MCF 10A (cell line): ENCODE measurements at regions not wholly inside any gene's neighbourhood (a gene's known extent, or its start where the extent isn't known, plus 50 kb on each side); places are given as distances from the start of the nearest gene placed in this dataset.

Experiments used
- BruUV-seq: library from RNA; stranded (reverse); fragments of 400-500 nt; replicated peaks from 2 replicates; lab custom pipeline; 2021; lab: Mats Ljungman, UMichigan
- CTCF ChIA-PET: fragments of 300-600 bp; sonication (Branson Sonifier 250); formaldehyde crosslinking; extraction: SDS; loops from one replicate; lab custom pipeline; 2021; ENCODE audit warnings: antibody characterized with exemption, inconsistent platforms; lab: Yijun Ruan, JAX
- POLR2A ChIA-PET: fragments of 300-600, 350-650 bp; sonication (Branson Sonifier 250); formaldehyde crosslinking; extraction: SDS; loops from one replicate; lab custom pipeline; 2020; ENCODE audit warnings: antibody characterized with exemption, inconsistent platforms; lab: Yijun Ruan, JAX
- DNase-seq: peaks from one replicate; pipeline ENCODE4 v3.0.0-alpha.2; 2018; ENCODE audit not compliant: unreplicated experiment
- H3K27ac Mint-ChIP-seq: one replicate; pipeline ENCODE4 v1.8.0; 2022; ENCODE audit warnings: mild to moderate bottlenecking, low read depth, mixed read lengths; ENCODE audit not compliant: unreplicated experiment
- H3K27me3 Mint-ChIP-seq: one replicate; pipeline ENCODE4 v1.8.0; 2022; ENCODE audit warnings: mixed read lengths; ENCODE audit not compliant: insufficient read depth, unreplicated experiment
- H3K36me3 Mint-ChIP-seq: one replicate; pipeline ENCODE4 v1.8.0; 2022; ENCODE audit warnings: mild to moderate bottlenecking, moderate library complexity, mixed read lengths; ENCODE audit not compliant: insufficient read depth, unreplicated experiment
- H3K4me1 Mint-ChIP-seq: one replicate; pipeline ENCODE4 v1.8.0; 2022; ENCODE audit warnings: mixed read lengths; ENCODE audit not compliant: insufficient read depth, unreplicated experiment
- H3K4me3 Mint-ChIP-seq: one replicate; pipeline ENCODE4 v1.8.0; 2022; ENCODE audit warnings: mild to moderate bottlenecking, moderate library complexity, mixed read lengths; ENCODE audit not compliant: unreplicated experiment
- H3K9me3 Mint-ChIP-seq: one replicate; pipeline ENCODE4 v1.8.0; 2022; ENCODE audit warnings: mixed read lengths; ENCODE audit not compliant: unreplicated experiment
- CTCF ChIP-seq: fragments of 200-600 bp; IDR thresholded peaks from one replicate; pipeline ENCODE4 v1.8.0; 2022; ENCODE audit warnings: antibody characterized with exemption, mild to moderate bottlenecking; ENCODE audit not compliant: unreplicated experiment
- intact Hi-C: fragments of 100-400 bp; cut with micrococcal nuclease; formaldehyde crosslinking; loops from 2 replicates; pipeline ENCODE4 v1.14.1; 2022

- no peak overlapping the region for H3K4me3 Mint-ChIP-seq
- no peaks in the 10 kb centered on the region for H3K4me1 Mint-ChIP-seq
- TF ChIP-seq CTCF = no peak
- intact Hi-C loops = no loop called here
- ChIA-PET CTCF (interaction anchor here (1.2 kb wide), 1 partner anchor 11 kb away, joined by 3 read pairs; no protein-coding TSS in a partner anchor), POLR2A (no interaction called here)
- H3K27me3 Mint-ChIP-seq = peaks cover 69% of the 10 kb centered on the region
- DNase-seq = no peak
- no peaks in the 10 kb centered on the region for H3K36me3 Mint-ChIP-seq
- no peak overlapping the region for H3K27ac Mint-ChIP-seq
- BruUV-seq = no TSS peak
- no peaks in the 10 kb centered on the region for H3K9me3 Mint-ChIP-seq
These were observed 292.7 kb upstream of the CXCR4 start for GRCh38 chr2:136410673-136411072.

- POLR2A ChIA-PET = no interaction called here
- BruUV-seq = no TSS peak
These were observed 290.8 kb upstream of the CXCR4 start for GRCh38 chr2:136408795-136409194.

GRCh38 chr2:136407952-136408318 lies 290.0 kb upstream of the CXCR4 start:
- intact Hi-C loops = no loop called here
- TF ChIP-seq CTCF = no peak
- Mint-ChIP-seq H3K9me3 (no peaks in the 10 kb centered on the region), H3K4me1 (no peaks in the 10 kb centered on the region), H3K36me3 (no peaks in the 10 kb centered on the region), H3K27ac (no peak overlapping the region), H3K4me3 (no peak overlapping the region), H3K27me3 (peaks cover 84% of the 10 kb centered on the region)
- ChIA-PET CTCF (no interaction called here), POLR2A (no interaction called here)
- BruUV-seq = no TSS peak
- no peak for DNase-seq

More at GRCh38 chr2:136408795-136409194, 290.8 kb upstream of the CXCR4 start:
- Mint-ChIP-seq H3K27ac (no peak overlapping the region), H3K9me3 (no peaks in the 10 kb centered on the region), H3K36me3 (no peaks in the 10 kb centered on the region), H3K4me3 (no peak overlapping the region), H3K27me3 (peaks cover 75% of the 10 kb centered on the region), H3K4me1 (no peaks in the 10 kb centered on the region)
- no peak for DNase-seq
- intact Hi-C loops = no loop called here
- CTCF ChIA-PET = interaction anchor here (0.7 kb wide), 1 partner anchor 431 kb away, joined by 3 read pairs; no protein-coding TSS in a partner anchor
- TF ChIP-seq CTCF = no peak

GRCh38 chr2:136407117-136407951 lies 289.4 kb upstream of the CXCR4 start:
- CTCF ChIA-PET = interaction anchor here (1.5 kb wide), 1 partner anchor 16 kb away, joined by 10 read pairs; no protein-coding TSS in a partner anchor
- TF ChIP-seq CTCF = no peak
- no TSS peak for BruUV-seq
- Mint-ChIP-seq H3K9me3 (no peaks in the 10 kb centered on the region), H3K4me1 (no peaks in the 10 kb centered on the region), H3K4me3 (no peak overlapping the region), H3K27me3 (peaks cover 90% of the 10 kb centered on the region), H3K36me3 (no peaks in the 10 kb centered on the region), H3K27ac (no peak overlapping the region)
- no peak for DNase-seq
- intact Hi-C loops = no loop called here
- POLR2A ChIA-PET = no interaction called here
